ENCODE measurements at regions not wholly inside any gene's neighbourhood (a gene's known extent, or its start where the extent isn't known, plus 50 kb on each side); places are given as distances from the start of the nearest gene placed in this dataset.

GRCh38 chr21:33968995-33969348 is 53.4 kb upstream of the ATP5PO start:
- TF ChIP-seq POLR2A (IDR thresholded peaks at IDR 0.05) (no peak), CTCF (IDR thresholded peaks at IDR 0.05) (no peak)

All from esophagus squamous epithelium (tissue), 4 donors.